Psoas muscle (tissue), 7 donors: ENCODE measurements at regions not wholly inside any gene's neighbourhood (a gene's known extent, or its start where the extent isn't known, plus 50 kb on each side); places are given as distances from the start of the nearest gene placed in this dataset.
"Not testable (repeated sequence)": the region's sequence is repeated elsewhere in the genome, so short reads cannot be mapped to it uniquely, and the experiment has no call there.

Experiments
- ATAC-seq, 4 donors: fragments of 200-7000 bp; cut with Tn5 transposase; one replicate each; pipeline ENCODE4 v1.9.1; 2020; ENCODE audit warnings: moderate library complexity in 3 of 4, mild to moderate bottlenecking in 2 of 4
- DNase-seq, 2 donors: peaks; one replicate each; pipeline ENCODE4 v3.0.0-alpha.2; 2020
- H3K27ac ChIP-seq: fragments of 200-600 bp; one replicate; pipeline ENCODE4 v1.8.0; 2022
- H3K27me3 ChIP-seq, 3 donors: fragments of 200-600 bp in 1 of 3; one replicate each; pipeline versions ENCODE4 v1.6.1 to v1.8.0; 2013 to 2022; ENCODE audit warnings: low read length in 2 of 3, mild to moderate bottlenecking in 2 of 3, moderate library complexity in 1 of 3; ENCODE audit not compliant: insufficient read depth in 3 of 3
- H3K36me3 ChIP-seq, 2 donors: fragments of 200-600 bp in 1 of 2; one replicate each; pipeline versions ENCODE4 v1.6.1 to v1.8.0; 2013 to 2022; ENCODE audit warnings: low read depth in 1 of 2, mild to moderate bottlenecking in 1 of 2, moderate library complexity in 1 of 2; ENCODE audit not compliant: insufficient read depth in 1 of 2
- H3K4me1 ChIP-seq: fragments of 200-600 bp; one replicate; pipeline ENCODE4 v1.8.0; 2022
- H3K4me3 ChIP-seq: fragments of 200-600 bp; one replicate; pipeline ENCODE4 v1.8.0; 2022; ENCODE audit warnings: mild to moderate bottlenecking
- H3K9me3 ChIP-seq: fragments of 200-600 bp; one replicate; pipeline ENCODE4 v1.8.0; 2022
- CTCF ChIP-seq: fragments of 200-600 bp; IDR thresholded peaks from one replicate; pipeline ENCODE4 v1.8.0; 2022; ENCODE audit warnings: antibody characterized with exemption
- WGBS, 3 donors: extraction: QIAGEN DNeasy Blood & Tissue Kit; methylation state at CpG; one replicate each; pipeline versions ENCODE4 v1.1.6 to v1.1.7; 2013; 5-methylcytosine and 5-hydroxymethylcytosine counted together
- intact Hi-C, 2 donors: fragments of 100-400 bp; cut with DNase I; formaldehyde crosslinking; loops; one replicate each; pipeline versions ENCODE4 v1.11.0 to v1.14.2; 2022
- donor health status: healthy with polysubstance abuse.
- donor health status: DM: no; HTN: no; CAD: no; lungs with moderate emphysema.
- donor health status: Bipolar disorder and iron deficiency.
- donor health status: healthy.
- donor health status: DM: yes; HTN: yes; CAD: no.
- donor health status: DM: no; HTN: no; CAD: no.
- donor health status: DM: yes; HTN: yes; CAD: no.

GRCh38 chr6:140708441-140708840 is 1334.0 kb upstream of the CITED2 start:
- H3K36me3 ChIP-seq = no peaks in the 10 kb centered on the region
- no peak for TF ChIP-seq CTCF
- H3K4me1 ChIP-seq = no peaks in the 10 kb centered on the region
- no peaks in the 10 kb centered on the region for H3K27me3 ChIP-seq
- no peaks in the 10 kb centered on the region for H3K9me3 ChIP-seq
- intact Hi-C loops = no loop called here
- 36 to 43% (median 38%) methylated on average over 1 of the region's 1 CpG for WGBS, 3 donors
- ATAC-seq (no peak), DNase-seq (no peak)
- H3K4me3 ChIP-seq = no peak overlapping the region
- H3K27ac ChIP-seq = no peak overlapping the region

- H3K36me3 ChIP-seq, H3K27me3 ChIP-seq, H3K27ac ChIP-seq, DNase-seq, H3K4me3 ChIP-seq, intact Hi-C loops, H3K9me3 ChIP-seq, ATAC-seq, H3K4me1 ChIP-seq: not testable (repeated sequence)
- 90 to 95% (median 94%) methylated on average over 1 of the region's 1 CpG for WGBS, 3 donors
Measured at GRCh38 chr6:140704008-140704407, 1329.6 kb upstream of the CITED2 start.

GRCh38 chr6:140697585-140697984 is 1323.1 kb upstream of the CITED2 start:
- DNase-seq (no peak), ATAC-seq (no peak)
- Histone ChIP-seq H3K9me3 (no peaks in the 10 kb centered on the region), H3K4me3 (no peak overlapping the region), H3K36me3 (no peaks in the 10 kb centered on the region), H3K27ac (no peak overlapping the region), H3K27me3 (no peaks in the 10 kb centered on the region), H3K4me1 (no peaks in the 10 kb centered on the region)
- no peak for TF ChIP-seq CTCF
- intact Hi-C loops = no loop called here

GRCh38 chr6:140684776-140685550 is 1310.5 kb upstream of the CITED2 start:
- no peak for TF ChIP-seq CTCF
- 77 to 87% (median 79%) methylated on average over 1 of the region's 1 CpG for whole genome bisulfite sequencing, 3 donors
- Histone ChIP-seq H3K36me3 (no peaks in the 10 kb centered on the region), H3K27me3 (no peaks in the 10 kb centered on the region), H3K4me3 (no peak overlapping the region), H3K9me3 (no peaks in the 10 kb centered on the region), H3K27ac (no peak overlapping the region), H3K4me1 (no peaks in the 10 kb centered on the region)
- intact Hi-C loops = no loop called here
- no peak for ATAC-seq
- DNase-seq = no peak

- no peak for TF ChIP-seq CTCF
- whole genome bisulfite sequencing, 3 donors = 53 to 58% (median 56%) methylated on average over 5 of the region's 5 CpGs
- ATAC-seq = no peak
Measured at GRCh38 chr6:140677781-140678528, 1303.5 kb upstream of the CITED2 start.

More at GRCh38 chr6:140677781-140678528, 1303.5 kb upstream of the CITED2 start:
- H3K27me3 ChIP-seq = no peaks in the 10 kb centered on the region
- H3K9me3 ChIP-seq = peaks cover 6% of the 10 kb centered on the region
- DNase-seq = no peak
- no peaks in the 10 kb centered on the region for H3K36me3 ChIP-seq
- intact Hi-C loops = no loop called here
- no peaks in the 10 kb centered on the region for H3K4me1 ChIP-seq
- H3K27ac ChIP-seq = no peak overlapping the region
- H3K4me3 ChIP-seq = no peak overlapping the region
